ENCODE measurements at regions not wholly inside any gene's neighbourhood (a gene's known extent, or its start where the extent isn't known, plus 50 kb on each side); places are given as distances from the start of the nearest gene placed in this dataset.

- TF ChIP-seq CTCF (conservative IDR thresholded peaks at IDR 0.05; ENCODE audit: low read length) (no peak), EZH2phosphoT487 (IDR thresholded peaks at IDR 0.05; ENCODE audit: borderline replicate concordance, low read depth, low read length) (no peak)
Observed at GRCh38 chr3:83460052-83460451, 1498.7 kb upstream of the CADM2 start.

Measured in OCI-LY7 (cell line).